ENCODE measurements at regions not wholly inside any gene's neighbourhood (a gene's known extent, or its start where the extent isn't known, plus 50 kb on each side); places are given as distances from the start of the nearest gene placed in this dataset.
A peak's percentile ranks its signal among the peaks of the same experiment; 100 is the strongest.

DNA sequence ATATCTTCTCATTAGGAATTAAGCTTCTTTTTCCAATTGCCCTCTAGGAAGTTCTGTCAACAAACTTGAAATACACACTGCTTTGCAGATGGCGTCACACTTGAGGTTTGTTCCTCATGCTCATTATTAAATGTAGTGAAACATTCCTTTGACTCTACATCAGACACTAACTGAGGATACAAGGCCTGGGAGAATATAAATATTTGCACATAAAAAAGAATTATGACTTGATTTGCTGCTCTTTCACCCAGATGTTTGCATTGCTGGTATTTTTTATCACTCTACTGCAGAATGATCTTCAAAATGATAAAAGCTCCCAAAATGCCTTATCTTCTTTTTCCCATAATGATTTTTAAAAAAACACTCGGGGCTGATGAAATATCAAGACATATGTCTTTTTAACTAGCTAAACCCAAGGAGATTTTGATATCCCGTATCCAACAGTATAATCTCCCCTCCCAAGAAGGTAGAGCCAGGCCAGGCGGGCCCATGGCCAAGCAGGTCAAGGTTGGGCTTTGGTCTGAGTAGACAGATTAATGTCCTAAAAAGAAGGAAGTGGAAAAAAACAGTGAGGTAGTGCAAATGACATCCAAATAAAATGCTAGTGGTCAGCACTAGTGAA lies 264.6 kb downstream of the HHIPL2 start:
- DNase-seq = no peak

GRCh38 chr1:222279591-222279990 lies 268.3 kb downstream of the HHIPL2 start:
- no peak for DNase-seq

- no peak for DNase-seq
These were observed 269.4 kb downstream of the HHIPL2 start for GRCh38 chr1:222278501-222278900.

DNA sequence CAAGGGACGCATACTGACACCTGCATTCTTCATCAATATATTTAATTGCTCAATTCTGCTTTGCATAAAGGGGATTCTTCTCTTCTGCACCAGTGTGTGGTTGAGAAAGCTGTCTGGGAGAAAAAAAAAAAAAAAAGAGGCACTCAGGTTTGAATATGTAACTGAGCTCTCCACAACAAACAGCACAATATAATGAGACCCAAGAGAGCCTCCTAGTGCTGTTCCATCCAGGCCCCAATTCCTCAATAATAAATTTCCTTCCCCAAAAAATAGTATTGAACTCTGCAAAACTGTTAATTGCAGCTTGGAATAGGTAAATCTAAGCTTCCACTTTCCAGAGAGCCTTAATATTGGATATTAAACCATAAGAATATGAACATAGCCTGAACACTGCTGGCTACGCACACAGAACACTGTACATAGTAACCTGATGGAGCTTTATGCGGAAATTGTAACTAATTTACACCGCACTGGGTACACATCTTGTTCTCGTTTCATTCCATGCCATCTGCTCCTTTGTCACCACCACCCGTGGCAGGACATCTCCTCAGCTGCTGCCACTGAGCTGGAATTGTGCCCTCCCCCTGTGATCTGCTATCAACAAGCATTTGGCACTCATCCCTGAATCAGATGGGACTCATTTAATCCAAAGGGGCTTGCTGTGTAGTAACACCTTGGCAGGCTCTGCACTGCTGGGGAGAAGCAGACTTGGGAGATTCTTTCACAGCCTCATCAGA lies 272.0 kb downstream of the HHIPL2 start:
- peak; percentile 60 to 61 for DNase-seq

- no peak for DNase-seq
These were observed 272.7 kb downstream of the HHIPL2 start for GRCh38 chr1:222275001-222275728.

- DNase-seq = no peak
These were observed 281.4 kb downstream of the HHIPL2 start for GRCh38 chr1:222266223-222267196.

GRCh38 chr1:222263791-222264190 lies 284.1 kb downstream of the HHIPL2 start:
- no peak for DNase-seq

DNA sequence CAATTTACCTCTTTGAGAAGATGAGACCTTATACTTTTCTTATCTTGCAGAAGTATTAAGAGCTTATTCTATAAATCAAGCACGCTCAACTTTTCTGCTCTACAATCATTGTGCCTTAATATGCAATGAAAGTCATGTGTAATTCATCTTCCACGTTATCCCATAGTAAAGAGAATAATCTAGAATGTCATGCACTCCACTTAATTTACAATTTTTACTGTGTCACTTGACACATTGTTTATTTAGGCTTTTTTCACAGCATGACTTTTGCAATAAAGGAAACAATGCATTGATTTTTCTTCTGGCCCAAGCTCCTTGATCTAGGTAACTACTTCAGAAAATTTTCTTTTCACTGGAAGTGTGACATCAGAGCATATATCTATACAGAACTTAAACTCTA lies 290.9 kb downstream of the HHIPL2 start:
- DNase-seq = no peak

DNA sequence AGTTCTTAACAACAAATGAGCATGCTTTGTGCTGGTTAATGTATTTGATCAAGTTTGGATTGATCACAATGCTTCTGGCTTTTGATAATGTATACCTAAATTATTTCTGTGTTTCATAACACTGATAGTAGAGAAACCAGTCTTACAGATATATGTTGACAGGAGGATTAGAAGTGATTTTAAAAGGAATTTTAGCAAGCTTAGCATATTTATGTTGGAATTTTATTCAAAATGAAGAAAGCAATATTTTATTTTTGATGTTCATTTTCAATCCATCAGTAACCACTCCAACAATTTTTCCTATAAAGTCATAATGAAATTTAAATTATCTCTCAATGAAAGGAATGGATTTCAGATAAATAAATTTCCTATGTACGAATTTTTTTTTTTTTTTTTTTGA lies 291.8 kb downstream of the HHIPL2 start:
- DNase-seq = no peak

- no peak for DNase-seq
These were observed 295.1 kb downstream of the HHIPL2 start for GRCh38 chr1:222252788-222253187.

DNA sequence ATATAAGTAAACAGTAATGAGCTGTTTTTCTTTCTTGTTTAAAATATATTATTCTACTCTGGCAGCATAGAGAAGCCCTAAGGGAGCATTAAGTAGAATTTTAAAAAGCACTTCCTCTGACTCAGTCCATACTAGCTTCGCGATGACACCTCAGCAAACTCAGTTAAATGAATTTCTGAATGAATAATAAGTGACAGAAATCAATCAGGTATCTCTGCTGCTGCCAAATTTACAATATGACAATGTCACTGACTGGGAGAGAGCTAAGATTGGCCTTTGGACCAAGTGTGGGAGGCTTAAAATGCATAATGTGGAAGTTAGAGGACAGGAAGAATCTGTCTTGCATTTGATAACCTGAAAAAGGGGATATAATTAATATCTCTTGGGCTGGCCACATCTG lies 296.1 kb downstream of the HHIPL2 start:
- DNase-seq = no peak

DNA sequence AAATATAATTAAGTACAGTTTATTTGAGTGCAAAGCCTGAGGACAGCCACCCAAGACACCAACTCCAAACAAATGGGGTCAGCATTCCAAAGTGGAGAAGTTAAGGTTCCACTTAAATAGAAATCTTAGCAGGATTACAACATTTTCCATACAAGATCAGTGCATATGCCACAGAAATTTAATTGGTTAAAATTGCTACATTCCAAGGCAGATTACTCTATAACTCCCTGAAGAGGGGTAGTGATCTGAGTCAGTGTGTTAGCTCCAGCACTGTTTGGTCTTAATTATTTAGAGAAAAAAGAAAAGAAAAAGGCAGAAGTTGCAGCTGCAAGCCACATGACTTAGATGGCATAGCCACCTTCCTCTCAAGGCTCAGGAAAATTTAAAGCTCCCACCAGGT lies 297.5 kb downstream of the HHIPL2 start:
- no peak for DNase-seq

DNA sequence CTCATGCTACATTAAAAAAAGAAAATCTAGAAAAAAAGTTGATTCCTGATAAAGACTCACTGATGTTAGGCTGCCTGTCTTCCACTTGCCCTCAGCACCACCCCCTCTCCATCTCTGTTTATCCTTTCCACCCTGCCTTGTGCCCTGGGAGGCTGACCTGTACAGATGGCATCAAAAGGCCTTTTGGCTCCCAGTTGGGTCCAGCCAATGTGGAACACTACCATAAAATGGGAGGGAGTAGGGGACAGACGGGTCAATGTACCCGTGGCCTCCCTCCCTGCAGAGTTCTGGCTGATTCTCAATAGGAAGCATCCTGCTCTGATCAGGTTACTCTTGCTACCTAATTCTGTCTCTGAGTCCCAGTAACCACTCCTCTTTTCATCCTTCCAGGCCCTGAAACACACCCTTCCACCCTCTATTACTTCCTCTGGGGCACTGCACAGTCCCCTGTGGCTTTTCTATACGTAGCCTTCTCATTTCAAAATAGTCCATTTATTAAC lies 300.0 kb downstream of the HHIPL2 start:
- no peak for DNase-seq

DNA sequence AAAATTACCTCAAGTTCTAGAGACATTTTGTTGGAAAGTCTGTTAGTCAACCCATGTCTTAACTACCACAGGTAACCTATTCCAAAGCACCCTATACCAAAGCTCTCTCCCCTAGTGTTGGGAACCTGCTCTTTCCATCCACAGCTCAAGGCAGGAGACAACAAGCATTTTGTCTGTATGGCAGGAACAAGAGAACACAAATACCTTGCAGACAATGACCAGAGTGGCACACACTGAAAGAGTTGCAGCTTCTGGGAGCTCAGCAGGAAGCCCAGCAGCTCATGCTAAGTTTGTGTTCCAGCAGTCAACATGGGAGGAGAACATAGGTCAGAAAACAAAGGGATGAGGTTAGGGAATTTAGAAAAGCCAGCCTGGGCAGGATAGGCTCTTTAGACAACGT lies 300.8 kb downstream of the HHIPL2 start:
- no peak for DNase-seq

GRCh38 chr1:222243902-222244301 lies 304.0 kb downstream of the HHIPL2 start:
- DNase-seq = no peak

GRCh38 chr1:222242492-222242891 lies 305.4 kb downstream of the HHIPL2 start:
- no peak for DNase-seq

DNA sequence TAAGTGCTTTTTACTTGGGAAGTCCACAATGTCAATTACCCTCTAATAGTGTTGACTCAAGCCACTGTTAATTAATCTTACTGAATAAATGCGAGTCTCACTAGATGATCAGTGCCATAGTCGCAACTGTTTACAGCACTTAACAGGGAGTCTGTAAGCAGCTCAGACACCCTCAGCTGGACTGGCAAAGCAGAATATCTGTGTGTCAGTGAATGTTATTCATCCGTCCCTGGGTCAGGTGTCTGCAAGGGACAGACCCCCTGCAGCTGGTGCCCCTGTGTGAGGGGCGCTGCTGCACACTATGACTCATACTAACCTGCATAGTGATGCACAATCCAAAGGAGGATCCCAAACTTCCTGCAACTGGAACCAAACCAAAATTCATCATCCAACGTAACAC lies 306.5 kb downstream of the HHIPL2 start:
- DNase-seq = no peak

DNA sequence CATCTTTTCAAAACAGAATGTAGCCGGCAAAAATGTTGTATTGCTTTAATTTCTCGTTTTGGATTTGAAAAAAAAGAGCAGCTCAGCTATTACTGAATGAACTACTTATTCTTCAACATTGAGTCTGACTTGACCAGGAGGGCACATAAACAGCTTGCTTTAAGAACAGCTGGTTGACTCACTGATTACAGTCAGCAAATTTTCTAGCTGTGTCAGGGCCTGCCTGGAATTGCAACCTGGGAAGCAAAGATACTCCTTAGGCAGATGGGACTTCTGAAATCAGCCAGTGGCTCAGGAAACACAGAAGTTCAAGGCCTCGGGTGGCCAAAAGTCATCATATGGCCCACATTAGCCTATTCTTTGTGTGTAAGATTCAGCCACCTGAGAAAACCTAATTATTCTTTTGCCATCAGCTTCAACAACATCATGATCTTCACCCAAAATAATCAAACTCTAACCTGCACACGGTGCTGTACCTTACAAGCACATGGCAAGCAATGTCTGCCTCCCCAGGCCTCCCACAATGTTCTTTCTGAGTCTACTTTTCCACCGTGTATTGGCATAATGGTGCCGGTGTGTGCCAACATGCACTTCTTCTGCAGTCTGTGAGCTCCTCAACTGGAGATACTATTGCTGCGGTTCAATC lies 307.2 kb downstream of the HHIPL2 start:
- DNase-seq = no peak

DNA sequence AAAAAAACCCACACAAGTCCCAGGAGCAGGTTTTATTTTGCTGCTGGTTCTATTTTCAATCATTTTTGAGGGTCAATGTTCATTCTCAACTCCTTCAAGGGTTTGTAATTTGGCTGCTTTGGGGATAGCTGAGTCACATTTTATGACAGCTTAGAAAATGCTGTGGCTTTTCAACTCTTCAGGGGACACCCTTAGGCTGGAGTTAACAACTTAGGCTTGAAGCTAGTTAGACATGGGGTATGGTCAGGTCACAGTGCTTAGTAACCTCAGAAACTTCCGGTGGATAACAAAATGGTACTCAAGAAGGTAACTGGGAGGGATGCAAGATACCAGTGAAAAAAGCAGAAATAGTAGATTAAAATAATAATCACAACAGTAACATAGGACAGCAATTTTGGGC lies 308.8 kb downstream of the HHIPL2 start:
- no peak for DNase-seq

DNA sequence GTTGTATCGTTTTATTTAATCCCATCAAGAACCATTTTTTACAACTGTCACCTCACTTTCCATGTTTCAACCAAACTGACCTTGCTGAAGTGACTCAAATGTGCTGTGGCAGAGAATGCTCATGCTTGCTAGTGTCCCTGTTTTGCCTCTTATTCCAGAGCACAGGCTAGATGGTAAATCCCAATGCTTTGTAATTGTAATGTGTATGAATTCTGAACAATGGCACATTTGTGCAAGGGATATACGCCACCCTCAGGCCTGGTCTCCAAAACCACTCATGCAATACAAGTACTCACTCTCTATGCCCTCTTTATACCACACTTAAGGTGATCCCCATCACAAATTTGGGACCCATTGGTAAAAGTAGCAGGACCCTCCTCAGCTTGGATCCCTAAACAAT lies 313.6 kb downstream of the HHIPL2 start:
- DNase-seq = no peak

DNA sequence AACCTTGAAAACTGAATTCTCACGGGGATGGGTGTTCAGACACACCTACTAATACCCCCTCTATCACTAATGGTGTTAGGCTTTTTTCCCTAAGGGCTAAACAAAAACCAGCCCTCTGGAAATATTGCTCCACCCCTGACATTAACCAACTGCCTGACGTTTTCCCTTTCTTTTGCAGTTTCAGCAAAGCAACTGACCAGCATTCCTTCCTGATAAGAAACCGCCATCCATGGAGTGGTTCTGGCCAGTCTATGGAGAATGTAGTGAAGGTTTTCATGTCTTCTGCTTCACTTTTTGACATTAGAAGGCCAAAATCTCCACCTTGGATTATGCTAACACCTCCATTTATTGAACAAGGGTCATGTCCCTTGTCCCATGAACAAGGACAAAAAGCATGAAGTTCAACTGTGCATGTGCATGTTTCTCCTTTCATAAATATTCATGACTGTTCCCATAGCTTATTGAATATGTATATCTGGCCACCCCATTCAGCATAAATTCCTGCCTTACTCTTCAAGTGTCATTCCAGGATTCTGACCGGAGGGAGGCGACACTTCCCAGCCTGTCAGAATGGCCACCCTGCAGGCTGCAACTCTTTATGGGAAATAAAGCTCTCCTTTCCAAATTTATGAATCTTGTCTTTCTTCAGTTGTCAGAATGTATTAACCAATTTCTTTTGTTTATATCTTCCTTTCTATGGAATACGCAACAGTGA lies 314.3 kb downstream of the HHIPL2 start:
- DNase-seq = no peak

- DNase-seq = no peak
These were observed 315.1 kb downstream of the HHIPL2 start for GRCh38 chr1:222232842-222233241.
